Suprapubic skin (tissue), 3 donors: ENCODE measurements at regions not wholly inside any gene's neighbourhood (a gene's known extent, or its start where the extent isn't known, plus 50 kb on each side); places are given as distances from the start of the nearest gene placed in this dataset.

Experiments
- CTCF ChIP-seq, 2 donors: fragments of 200-600 bp in 1 of 2; fragments of 450-650 bp in 1 of 2; sonication (generic) in 1 of 2; IDR thresholded peaks; one replicate each; pipeline ENCODE4 v1.5.1; 2016 to 2019; ENCODE audit warnings: antibody characterized with exemption in 2 of 2, mild to moderate bottlenecking in 1 of 2, moderate library complexity in 1 of 2
- POLR2A ChIP-seq, 2 donors: fragments of 450-650 bp; IDR thresholded peaks; one replicate each; pipeline ENCODE4 v1.6.1; 2017; ENCODE audit warnings: antibody characterized with exemption in 2 of 2, mild to moderate bottlenecking in 2 of 2, moderate library complexity in 2 of 2

DNA sequence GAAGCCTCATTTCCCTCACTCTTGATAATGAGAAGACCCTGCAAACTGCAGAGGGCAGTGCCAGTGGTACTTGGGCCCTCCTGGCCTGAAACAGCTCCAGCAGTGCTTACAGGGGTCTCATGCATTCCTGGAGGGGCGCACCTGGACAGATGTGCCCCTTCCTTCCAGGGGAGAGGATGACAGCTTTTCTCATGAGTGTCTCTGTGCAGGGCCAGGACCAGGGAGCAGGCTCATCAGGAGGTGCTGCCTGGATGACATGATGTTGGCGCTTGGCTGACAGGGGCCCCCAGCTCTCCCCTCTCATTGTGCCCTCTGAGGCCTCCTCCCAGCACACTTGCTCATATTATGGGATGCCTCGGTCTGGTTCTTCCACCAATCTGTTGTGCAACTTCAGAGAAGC, 95.1 kb upstream of the MYCN start:
- no peak for TF ChIP-seq CTCF (IDR thresholded peaks at IDR 0.05)
- no peak for TF ChIP-seq POLR2A (IDR thresholded peaks at IDR 0.05)
